Fibroblast of lung (primary cell): ENCODE measurements at regions not wholly inside any gene's neighbourhood (a gene's known extent, or its start where the extent isn't known, plus 50 kb on each side); places are given as distances from the start of the nearest gene placed in this dataset.

Source experiments
- DNase-seq, 2 donors: peaks; one replicate each; pipeline versions ENCODE4 v3.0.0 to v3.0.0-alpha.2; 2010; ENCODE audit warnings: low read depth in 2 of 2
- H2AFZ ChIP-seq: 2 replicates; pipeline ENCODE4 v1.5.1; 2012; ENCODE audit warnings: low read length, control low read depth, inconsistent platforms
- H3K27ac ChIP-seq: 2 replicates; pipeline ENCODE4 v1.5.1; 2011; ENCODE audit warnings: low read length, control low read depth; ENCODE audit not compliant: insufficient read depth
- H3K27me3 ChIP-seq: 2 replicates; pipeline ENCODE4 v1.5.1; 2011; ENCODE audit warnings: mild to moderate bottlenecking, low read length; ENCODE audit not compliant: control insufficient read depth, insufficient read depth
- H3K36me3 ChIP-seq: 2 replicates; pipeline ENCODE4 v1.5.1; 2011; ENCODE audit warnings: low read length; ENCODE audit not compliant: control insufficient read depth, insufficient read depth
- H3K4me1 ChIP-seq: 2 replicates; pipeline ENCODE4 v1.5.1; 2011; ENCODE audit warnings: low read length; ENCODE audit not compliant: control insufficient read depth, insufficient read depth; ENCODE audit errors: extremely low read depth
- H3K4me2 ChIP-seq: 2 replicates; pipeline ENCODE4 v1.5.1; 2011; ENCODE audit warnings: low read length, control low read depth; ENCODE audit not compliant: insufficient read depth; ENCODE audit errors: extremely low read depth
- H3K4me3 ChIP-seq, 4 experiments: fragments of 200-600 bp in 1 of 4; sonication (generic) in 1 of 4; replicated peaks in 1 of 4; 2 replicates each; pipeline ENCODE4 v1.5.1; 2011 to 2016; ENCODE audit warnings: low read length in 4 of 4, low read depth in 3 of 4, mild to moderate bottlenecking in 3 of 4, control low read depth in 2 of 4, inconsistent platforms in 1 of 4, mixed read lengths in 1 of 4; ENCODE audit not compliant: insufficient read depth in 1 of 4; ENCODE audit errors: control extremely low read depth in 1 of 4
- H3K79me2 ChIP-seq: 2 replicates; pipeline ENCODE4 v1.5.1; 2012; ENCODE audit warnings: mild to moderate bottlenecking, low read length, inconsistent platforms; ENCODE audit not compliant: control insufficient read depth, insufficient read depth
- H3K9ac ChIP-seq: 2 replicates; pipeline ENCODE4 v1.5.1; 2011; ENCODE audit warnings: mild to moderate bottlenecking, low read length, control low read depth; ENCODE audit not compliant: insufficient read depth
- H3K9me3 ChIP-seq: 2 replicates; pipeline ENCODE4 v1.5.1; 2012; ENCODE audit warnings: low read depth, low read length; ENCODE audit not compliant: control insufficient read depth, insufficient read depth
- H4K20me1 ChIP-seq: 2 replicates; pipeline ENCODE4 v1.5.1; 2011; ENCODE audit warnings: low read length; ENCODE audit not compliant: control insufficient read depth, insufficient read depth; ENCODE audit errors: extremely low read depth
- CTCF ChIP-seq, 2 donors: IDR thresholded peaks in 1 of 2; conservative IDR thresholded peaks in 1 of 2; 1 replicate in 1 of 2; 2 replicates in 1 of 2; pipeline ENCODE4 v1.5.1; 2011 to 2012; ENCODE audit warnings: low read length in 2 of 2, control low read depth in 1 of 2, inconsistent platforms in 1 of 2, low read depth in 1 of 2, mild to moderate bottlenecking in 1 of 2
- EZH2 ChIP-seq: IDR thresholded peaks from 2 replicates; pipeline ENCODE4 v1.5.1; 2012; ENCODE audit warnings: low read length, control low read depth, mild to moderate bottlenecking; ENCODE audit errors: missing control alignments

- Histone ChIP-seq H3K9ac (no peak overlapping the region), H3K27me3 (no peaks in the 10 kb centered on the region), H3K36me3 (no peaks in the 10 kb centered on the region), H3K4me2 (no peak overlapping the region), H3K4me3 (no peak overlapping the region), H4K20me1 (no peaks in the 10 kb centered on the region), H3K4me1 (no peaks in the 10 kb centered on the region), H3K9me3 (no peaks in the 10 kb centered on the region), H3K27ac (no peak overlapping the region), H3K79me2 (no peaks in the 10 kb centered on the region), H2AFZ (no peak overlapping the region)
- no peak for DNase-seq
- TF ChIP-seq EZH2 (no peak), CTCF (conservative IDR thresholded peaks at IDR 0.05 in 1 of 2, IDR thresholded peaks at IDR 0.05 in 1 of 2; ENCODE audit: low read depth in 1 of 2, low read length in 2 of 2) (no peak)
These were observed 253.9 kb upstream of the HES1 start for GRCh38 chr3:193882091-193882490.

DNA sequence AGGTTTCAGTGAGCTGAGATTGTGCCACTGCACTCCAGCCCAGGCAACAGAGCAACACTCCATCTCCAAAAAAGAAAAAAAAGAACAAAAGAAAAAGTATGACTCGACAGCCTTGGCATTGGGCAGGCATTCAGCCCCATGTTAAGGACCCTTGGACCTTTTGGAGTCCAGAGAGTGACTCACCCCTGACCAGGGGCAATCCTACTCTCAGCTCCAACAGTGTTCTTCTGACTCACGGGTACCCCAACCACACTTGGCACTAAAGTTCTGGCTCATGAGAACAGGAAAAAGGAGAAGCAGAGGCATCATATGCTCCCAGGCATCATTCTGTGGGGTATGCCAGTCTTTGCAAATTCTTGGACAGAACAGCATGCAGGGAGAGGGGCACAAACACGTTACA lies 252.4 kb upstream of the HES1 start:
- H2AFZ ChIP-seq, result no peak overlapping the region
- no peaks in the 10 kb centered on the region for H3K27me3 ChIP-seq
- no peak overlapping the region for H3K4me2 ChIP-seq
- no peak overlapping the region for H3K4me3 ChIP-seq
- H3K27ac ChIP-seq, result no peak overlapping the region
- TF ChIP-seq CTCF (conservative IDR thresholded peaks at IDR 0.05 in 1 of 2, IDR thresholded peaks at IDR 0.05 in 1 of 2; ENCODE audit: low read depth in 1 of 2, low read length in 2 of 2), result no peak
- H3K4me1 ChIP-seq, result no peaks in the 10 kb centered on the region
- no peak overlapping the region for H3K9ac ChIP-seq
- DNase-seq, result peak; percentile 48 to 84
- H4K20me1 ChIP-seq, result no peaks in the 10 kb centered on the region
- H3K79me2 ChIP-seq, result no peaks in the 10 kb centered on the region
- H3K9me3 ChIP-seq, result no peaks in the 10 kb centered on the region
- no peaks in the 10 kb centered on the region for H3K36me3 ChIP-seq

DNA sequence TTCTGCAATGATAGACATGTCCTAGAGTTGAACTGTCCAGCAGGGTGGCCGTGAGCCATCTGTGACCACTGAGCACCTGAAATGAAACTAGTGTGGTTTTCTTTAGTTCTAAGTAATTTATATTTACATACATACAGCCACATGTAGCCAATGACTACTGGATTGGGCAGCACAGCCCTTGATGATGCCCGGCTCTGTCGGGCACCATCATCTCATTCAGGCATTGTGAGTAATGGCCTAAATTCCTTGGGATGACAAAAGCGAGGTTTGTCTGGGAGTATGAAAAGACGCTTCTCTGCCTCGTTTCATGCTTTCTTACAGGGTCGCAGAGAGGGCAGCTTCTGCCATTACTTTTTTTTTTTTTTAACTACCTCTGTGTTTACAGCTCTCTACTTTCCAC lies 251.9 kb upstream of the HES1 start:
- H2AFZ ChIP-seq, result no peak overlapping the region
- H4K20me1 ChIP-seq, result no peaks in the 10 kb centered on the region
- no peak overlapping the region for H3K4me2 ChIP-seq
- H3K4me3 ChIP-seq, result no peak overlapping the region
- H3K4me1 ChIP-seq, result no peaks in the 10 kb centered on the region
- no peak for TF ChIP-seq EZH2
- TF ChIP-seq CTCF (conservative IDR thresholded peaks at IDR 0.05 in 1 of 2, IDR thresholded peaks at IDR 0.05 in 1 of 2; ENCODE audit: low read depth in 1 of 2, low read length in 2 of 2), result no peak
- H3K9me3 ChIP-seq, result no peaks in the 10 kb centered on the region
- H3K27ac ChIP-seq, result no peak overlapping the region
- no peak overlapping the region for H3K9ac ChIP-seq
- H3K36me3 ChIP-seq, result no peaks in the 10 kb centered on the region
- no peaks in the 10 kb centered on the region for H3K27me3 ChIP-seq
- DNase-seq, result peak in 1 of 2 donors; percentile 68
- no peaks in the 10 kb centered on the region for H3K79me2 ChIP-seq
